Lower lobe of right lung (tissue), 2 donors: ENCODE measurements at regions not wholly inside any gene's neighbourhood (a gene's known extent, or its start where the extent isn't known, plus 50 kb on each side); places are given as distances from the start of the nearest gene placed in this dataset.

ENCODE experiments used
- ATAC-seq, 2 donors: fragments of 200-7000 bp; cut with Tn5 transposase; one replicate each; pipeline ENCODE4 v1.9.1; 2020 to 2022; ENCODE audit warnings: mild to moderate bottlenecking in 2 of 2, moderate library complexity in 2 of 2
- DNase-seq: peaks from one replicate; pipeline ENCODE4 v3.0.0-alpha.2; 2020
- H3K27ac ChIP-seq: fragments of 200-600 bp; one replicate; pipeline ENCODE4 v1.8.0; 2022
- H3K27me3 ChIP-seq: fragments of 200-600 bp; one replicate; pipeline ENCODE4 v1.8.0; 2022; ENCODE audit warnings: low read depth
- H3K36me3 ChIP-seq: fragments of 200-600 bp; one replicate; pipeline ENCODE4 v1.8.0; 2022; ENCODE audit warnings: mild to moderate bottlenecking
- H3K4me1 ChIP-seq: fragments of 200-600 bp; one replicate; pipeline ENCODE4 v1.8.0; 2022
- H3K4me3 ChIP-seq: fragments of 200-600 bp; one replicate; pipeline ENCODE4 v1.8.0; 2022; ENCODE audit warnings: mild to moderate bottlenecking
- H3K9me3 ChIP-seq: fragments of 200-600 bp; one replicate; pipeline ENCODE4 v1.8.0; 2022
- intact Hi-C: fragments of 100-400 bp; cut with DNase I; formaldehyde crosslinking; loops from one replicate; pipeline ENCODE4 v1.11.0; 2022
- TF ChIP-seq, protein P1 (sequence below): fragments of 200-600 bp; IDR thresholded peaks from one replicate; pipeline ENCODE4 v1.8.0; 2022; ENCODE audit warnings: antibody characterized with exemption, mild to moderate bottlenecking
- donor health status: DM: no; HTN: yes; CAD: no; lungs with severe emphysema.

DNA sequence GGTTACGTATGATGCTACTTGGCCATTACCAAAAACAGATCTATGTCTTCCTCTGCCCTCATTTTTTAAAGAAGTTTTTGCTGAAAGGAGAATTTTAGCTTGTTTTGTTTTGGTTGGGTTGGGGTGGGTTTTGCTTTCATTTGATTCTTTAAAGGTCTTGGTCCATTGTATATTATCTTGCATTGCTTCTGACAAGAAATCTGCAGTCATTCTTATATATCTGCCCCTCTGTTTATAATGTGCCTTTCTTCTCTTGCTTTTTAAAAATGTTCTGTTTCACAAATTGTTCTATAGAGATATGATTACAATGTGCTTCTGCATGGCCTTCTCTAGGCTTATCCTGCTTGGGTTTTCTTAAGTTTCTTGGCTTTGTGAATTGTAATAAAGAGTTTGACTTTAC lies 660.6 kb downstream of the RNF144A start:
- DNase-seq (no peak), ATAC-seq (no peak)
- Histone ChIP-seq H3K9me3 (peaks cover 4% of the 10 kb centered on the region), H3K27me3 (no peaks in the 10 kb centered on the region), H3K4me3 (no peak overlapping the region), H3K27ac (no peak overlapping the region), H3K36me3 (no peaks in the 10 kb centered on the region), H3K4me1 (no peaks in the 10 kb centered on the region)
- intact Hi-C loops: no loop called here
- TF ChIP-seq, protein P1, sequence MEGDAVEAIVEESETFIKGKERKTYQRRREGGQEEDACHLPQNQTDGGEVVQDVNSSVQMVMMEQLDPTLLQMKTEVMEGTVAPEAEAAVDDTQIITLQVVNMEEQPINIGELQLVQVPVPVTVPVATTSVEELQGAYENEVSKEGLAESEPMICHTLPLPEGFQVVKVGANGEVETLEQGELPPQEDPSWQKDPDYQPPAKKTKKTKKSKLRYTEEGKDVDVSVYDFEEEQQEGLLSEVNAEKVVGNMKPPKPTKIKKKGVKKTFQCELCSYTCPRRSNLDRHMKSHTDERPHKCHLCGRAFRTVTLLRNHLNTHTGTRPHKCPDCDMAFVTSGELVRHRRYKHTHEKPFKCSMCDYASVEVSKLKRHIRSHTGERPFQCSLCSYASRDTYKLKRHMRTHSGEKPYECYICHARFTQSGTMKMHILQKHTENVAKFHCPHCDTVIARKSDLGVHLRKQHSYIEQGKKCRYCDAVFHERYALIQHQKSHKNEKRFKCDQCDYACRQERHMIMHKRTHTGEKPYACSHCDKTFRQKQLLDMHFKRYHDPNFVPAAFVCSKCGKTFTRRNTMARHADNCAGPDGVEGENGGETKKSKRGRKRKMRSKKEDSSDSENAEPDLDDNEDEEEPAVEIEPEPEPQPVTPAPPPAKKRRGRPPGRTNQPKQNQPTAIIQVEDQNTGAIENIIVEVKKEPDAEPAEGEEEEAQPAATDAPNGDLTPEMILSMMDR: no peak

DNA sequence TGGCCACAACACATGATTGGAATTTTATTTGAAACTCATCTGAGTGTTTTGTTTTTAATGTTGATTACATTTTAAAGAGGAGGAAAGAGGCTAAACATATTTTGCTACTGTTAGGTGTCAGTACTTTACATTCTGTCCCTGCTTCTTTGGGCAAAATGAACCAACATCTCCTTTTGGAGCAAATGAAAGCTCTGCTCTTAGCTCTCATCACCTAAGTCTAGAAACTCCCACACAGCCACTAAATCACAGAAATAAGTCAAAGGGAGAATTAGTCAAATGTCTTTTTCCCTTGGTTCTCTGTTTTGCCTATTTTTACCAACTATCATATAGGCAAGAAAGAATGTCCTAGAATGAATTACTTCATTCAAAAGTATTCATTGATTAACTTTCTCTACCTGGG lies 666.8 kb downstream of the RNF144A start:
- Histone ChIP-seq H3K4me3 (no peak overlapping the region), H3K27me3 (no peaks in the 10 kb centered on the region), H3K4me1 (no peaks in the 10 kb centered on the region), H3K27ac (no peak overlapping the region), H3K36me3 (no peaks in the 10 kb centered on the region), H3K9me3 (no peaks in the 10 kb centered on the region)
- intact Hi-C loops: no loop called here
- TF ChIP-seq, protein P1: no peak
- no peak for DNase-seq
- ATAC-seq: no peak

DNA sequence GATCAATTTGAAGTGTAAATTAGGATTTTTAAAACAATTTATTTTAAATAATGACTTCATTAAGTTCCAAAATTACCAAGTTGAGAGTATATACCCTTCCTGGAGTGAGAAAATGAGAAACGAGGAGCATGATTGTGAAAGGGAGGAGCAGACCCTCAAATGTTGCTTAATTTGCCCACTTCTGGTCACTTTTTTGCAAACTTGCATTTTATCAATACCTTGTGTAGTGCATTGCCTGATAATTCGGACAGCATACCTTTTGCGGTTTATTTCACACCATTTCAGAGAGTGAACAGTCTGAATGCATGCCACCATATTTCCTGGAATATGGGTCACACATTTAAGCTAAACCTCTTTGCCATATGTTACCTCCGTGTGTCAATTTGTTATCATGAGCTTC lies 669.7 kb downstream of the RNF144A start:
- no peaks in the 10 kb centered on the region for H3K36me3 ChIP-seq
- H3K4me3 ChIP-seq: no peak overlapping the region
- no peaks in the 10 kb centered on the region for H3K4me1 ChIP-seq
- TF ChIP-seq, protein P1: no peak
- ATAC-seq (no peak), DNase-seq (no peak)
- H3K27ac ChIP-seq: no peak overlapping the region
- intact Hi-C loops: no loop called here
- H3K27me3 ChIP-seq: no peaks in the 10 kb centered on the region
- H3K9me3 ChIP-seq: no peaks in the 10 kb centered on the region

DNA sequence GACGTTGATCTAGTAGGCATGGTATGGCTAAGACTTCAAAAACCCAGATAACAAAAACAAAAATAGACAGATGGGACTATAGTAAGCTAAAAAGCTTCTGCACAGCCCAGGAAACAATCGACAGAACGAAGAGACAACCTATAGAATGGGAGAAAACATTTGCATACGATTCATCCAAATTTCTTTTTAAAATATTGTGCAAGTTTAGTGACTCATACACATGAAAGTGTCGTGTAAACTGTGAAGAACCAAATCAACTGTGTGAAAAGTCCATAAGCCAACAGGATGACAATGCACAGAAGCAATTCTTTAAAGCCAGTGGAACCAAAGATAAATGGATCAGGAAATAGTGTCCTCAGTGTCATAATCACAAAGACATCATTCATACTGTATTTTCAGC lies 671.1 kb downstream of the RNF144A start:
- Histone ChIP-seq H3K4me3 (no peak overlapping the region), H3K27me3 (no peaks in the 10 kb centered on the region), H3K4me1 (no peaks in the 10 kb centered on the region), H3K27ac (no peak overlapping the region), H3K9me3 (no peaks in the 10 kb centered on the region), H3K36me3 (no peaks in the 10 kb centered on the region)
- intact Hi-C loops: no loop called here
- TF ChIP-seq, protein P1: no peak
- ATAC-seq: no peak
- no peak for DNase-seq

DNA sequence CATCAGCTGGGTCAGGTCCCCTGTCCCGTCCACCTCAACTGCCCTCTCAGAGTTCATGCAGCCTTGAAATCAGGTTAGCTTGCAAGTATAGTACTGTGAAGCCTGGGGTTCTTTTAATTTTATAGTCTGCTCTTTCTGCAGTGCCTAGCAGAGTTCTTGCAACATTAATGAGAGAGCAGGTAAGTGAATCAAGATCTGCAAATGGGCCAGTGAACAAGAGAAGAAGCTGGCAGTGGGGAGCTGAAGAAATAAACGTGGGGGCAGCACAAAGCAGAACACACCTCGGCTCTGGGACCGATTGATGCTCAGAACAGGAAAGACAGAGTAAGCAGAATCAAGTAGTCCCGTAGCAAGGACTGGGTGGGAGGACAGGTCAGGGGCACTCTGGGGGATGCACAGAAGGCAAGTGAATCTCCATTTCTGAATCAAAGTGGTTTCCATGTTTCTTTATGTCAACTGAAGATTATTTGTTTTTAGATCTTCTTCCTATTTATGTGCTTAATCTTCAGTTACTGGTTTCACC lies 675.5 kb downstream of the RNF144A start:
- H3K27me3 ChIP-seq: no peaks in the 10 kb centered on the region
- no peak for DNase-seq
- H3K27ac ChIP-seq: no peak overlapping the region
- TF ChIP-seq, protein P1: no peak
- H3K36me3 ChIP-seq: no peaks in the 10 kb centered on the region
- H3K4me1 ChIP-seq: no peaks in the 10 kb centered on the region
- no peak overlapping the region for H3K4me3 ChIP-seq
- no peak for ATAC-seq
- H3K9me3 ChIP-seq: no peaks in the 10 kb centered on the region
- intact Hi-C loops: no loop called here

DNA sequence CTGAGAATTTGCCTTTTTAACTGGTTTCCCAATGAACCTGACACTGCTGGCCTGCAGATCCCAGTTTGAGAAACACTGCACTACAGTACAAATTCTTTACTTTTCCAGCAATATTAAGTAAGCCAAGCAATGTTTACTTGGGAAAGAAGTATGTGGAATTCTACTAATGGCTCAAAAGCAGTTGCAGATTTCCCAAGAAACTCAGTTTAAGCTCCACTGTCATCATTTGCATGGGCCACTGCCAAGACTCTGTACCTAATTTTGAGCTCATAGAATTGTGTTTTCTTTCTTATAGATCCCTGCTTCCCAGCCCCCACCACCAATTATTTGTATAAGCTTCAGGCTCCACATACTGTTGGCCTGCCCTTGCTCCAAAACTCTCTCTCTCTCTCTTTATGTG lies 676.1 kb downstream of the RNF144A start:
- Histone ChIP-seq H3K27ac (no peak overlapping the region), H3K4me1 (no peaks in the 10 kb centered on the region), H3K27me3 (no peaks in the 10 kb centered on the region), H3K9me3 (no peaks in the 10 kb centered on the region), H3K4me3 (no peak overlapping the region), H3K36me3 (no peaks in the 10 kb centered on the region)
- no peak for ATAC-seq
- TF ChIP-seq, protein P1: no peak
- intact Hi-C loops: no loop called here
- DNase-seq: no peak
